SKM-1 (cell line): ENCODE measurements at regions not wholly inside any gene's neighbourhood (a gene's known extent, or its start where the extent isn't known, plus 50 kb on each side); places are given as distances from the start of the nearest gene placed in this dataset.
"Not testable (repeated sequence)": the region's sequence is repeated elsewhere in the genome, so short reads cannot be mapped to it uniquely, and the experiment has no call there.

Source experiments
- DNase-seq: peaks from one replicate; lab custom pipeline; 2025; ENCODE audit not compliant: unreplicated experiment; lab: John Stamatoyannopoulos, UW

GRCh38 chr16:88200154-88200895 lies 182.4 kb upstream of the ZNF469 start:
- DNase-seq: not testable (repeated sequence)

GRCh38 chr16:88200896-88201185 lies 181.9 kb upstream of the ZNF469 start:
- DNase-seq: no peak

GRCh38 chr16:88201611-88202010 lies 181.1 kb upstream of the ZNF469 start:
- DNase-seq: not testable (repeated sequence)

- no peak for DNase-seq
Measured at GRCh38 chr16:88202207-88202745, 180.5 kb upstream of the ZNF469 start.

- DNase-seq: not testable (repeated sequence)
Measured at GRCh38 chr16:88202856-88203681, 179.7 kb upstream of the ZNF469 start.

GRCh38 chr16:88204131-88205110 lies 178.3 kb upstream of the ZNF469 start:
- not testable (repeated sequence) for DNase-seq

- not testable (repeated sequence) for DNase-seq
Measured at GRCh38 chr16:88205482-88205881, 177.3 kb upstream of the ZNF469 start.

- DNase-seq: not testable (repeated sequence)
Measured at GRCh38 chr16:88206006-88206405, 176.8 kb upstream of the ZNF469 start.

- not testable (repeated sequence) for DNase-seq
Measured at GRCh38 chr16:88206516-88206915, 176.2 kb upstream of the ZNF469 start.

GRCh38 chr16:88208112-88208511 lies 174.6 kb upstream of the ZNF469 start:
- DNase-seq: no peak

- not testable (repeated sequence) for DNase-seq
Measured at GRCh38 chr16:88208776-88209175, 174.0 kb upstream of the ZNF469 start.

- not testable (repeated sequence) for DNase-seq
Measured at GRCh38 chr16:88209579-88209978, 173.2 kb upstream of the ZNF469 start.

GRCh38 chr16:88213937-88214336 lies 168.8 kb upstream of the ZNF469 start:
- DNase-seq: not testable (repeated sequence)

GRCh38 chr16:88221001-88221761 lies 161.6 kb upstream of the ZNF469 start:
- not testable (repeated sequence) for DNase-seq

- not testable (repeated sequence) for DNase-seq
Measured at GRCh38 chr16:88223696-88224095, 159.1 kb upstream of the ZNF469 start.

GRCh38 chr16:88224131-88224898 lies 158.4 kb upstream of the ZNF469 start:
- not testable (repeated sequence) for DNase-seq

- not testable (repeated sequence) for DNase-seq
Measured at GRCh38 chr16:88225640-88226230, 157.0 kb upstream of the ZNF469 start.

- DNase-seq: not testable (repeated sequence)
Measured at GRCh38 chr16:88226302-88226701, 156.5 kb upstream of the ZNF469 start.
